Heart right ventricle (tissue), 16 donors: ENCODE measurements at regions not wholly inside any gene's neighbourhood (a gene's known extent, or its start where the extent isn't known, plus 50 kb on each side); places are given as distances from the start of the nearest gene placed in this dataset.
"Not testable (repeated sequence)": the region's sequence is repeated elsewhere in the genome, so short reads cannot be mapped to it uniquely, and the experiment has no call there.

ENCODE experiments used
- ATAC-seq, 8 donors: fragments of 200-7000 bp; cut with Tn5 transposase; one replicate each; pipeline ENCODE4 v1.9.1; 2020; ENCODE audit warnings: mild to moderate bottlenecking in 8 of 8, moderate library complexity in 8 of 8, moderate number of reproducible peaks in 1 of 8
- DNase-seq, 2 donors: peaks; one replicate each; pipeline ENCODE4 v3.0.0-alpha.2; 2020
- H3K27ac ChIP-seq, 10 donors: fragments of 200-600 bp; sonication (generic) in 2 of 10; one replicate each; pipeline versions ENCODE4 v1.5.0 to v1.8.0; 2020 to 2022; ENCODE audit warnings: mild to moderate bottlenecking in 3 of 10
- H3K27me3 ChIP-seq, 7 donors: fragments of 200-600 bp; one replicate each; pipeline ENCODE4 v1.8.0; 2021 to 2022; ENCODE audit warnings: mild to moderate bottlenecking in 2 of 7
- H3K36me3 ChIP-seq, 9 donors: fragments of 200-600 bp; sonication (generic) in 1 of 9; one replicate each; pipeline versions ENCODE4 v1.5.0 to v1.8.0; 2020 to 2022; ENCODE audit warnings: mild to moderate bottlenecking in 2 of 9
- H3K4me1 ChIP-seq, 9 donors: fragments of 200-600 bp; sonication (generic) in 1 of 9; one replicate each; pipeline versions ENCODE4 v1.5.0 to v1.8.0; 2020 to 2022; ENCODE audit warnings: mild to moderate bottlenecking in 4 of 9
- H3K4me3 ChIP-seq, 10 donors: fragments of 200-600 bp; sonication (generic) in 2 of 10; one replicate each; pipeline versions ENCODE4 v1.5.0 to v1.8.0; 2020 to 2022; ENCODE audit warnings: mild to moderate bottlenecking in 7 of 10, moderate library complexity in 2 of 10
- H3K9me3 ChIP-seq, 11 donors: fragments of 200-600 bp in 10 of 11; sonication (generic) in 2 of 11; one replicate each; pipeline versions ENCODE4 v1.5.0 to v1.8.0; 2013 to 2022; ENCODE audit warnings: mild to moderate bottlenecking in 2 of 11, control low read depth in 1 of 11, moderate library complexity in 1 of 11
- WGBS, 2 donors: extraction: QIAGEN DNeasy Blood & Tissue Kit; methylation state at CpG; one replicate each; pipeline ENCODE4 v1.1.7; 2013; ENCODE audit warnings: inconsistent platforms in 1 of 2; 5-methylcytosine and 5-hydroxymethylcytosine counted together
- intact Hi-C, 10 donors: fragments of 100-400 bp; cut with DNase I; formaldehyde crosslinking; loops; one replicate each; pipeline versions ENCODE4 v1.11.1 to v1.14.2; 2022
- TF ChIP-seq, protein P1 (sequence below), 9 donors: fragments of 200-600 bp; sonication (generic) in 2 of 9; IDR thresholded peaks; one replicate each; pipeline versions ENCODE4 v1.5.0 to v1.8.0; 2021 to 2022; ENCODE audit warnings: antibody characterized with exemption in 9 of 9, mild to moderate bottlenecking in 5 of 9, moderate library complexity in 1 of 9
- donor health status: Arrhythmogenic right ventricular cardiomyopathy.
- donor health status: ischemic (EF 13 %, LVEDD 7.1; RV severe dilation, severe dysfunction).
- donor health status: healthy with polysubstance abuse.
- donor health status: DM: no; HTN: yes; CAD: no.
- donor health status: DM: no; HTN: no; CAD: no.
- donor health status: ischemic (EF 25% LVEDD 6.9; RV normal size, moderate dysfunction).
- donor health status: ischemic (EF 25% LVEDD 5.7; RV mildly dilated, moderate dysfunction).
- donor health status: healthy.
- donor health status: DM: yes; HTN: yes; CAD: no.
- donor health status: Ischemic cardiomyopathy.
- donor health status: ischemic (EF 35%, LVEDD 5.7; RV mildly dilated, moderate dysfunction).
- donor health status: nonischemic (EF 11% LVEDD 7.7; RV severe dilation, severe dysfunction).
- donor health status: DM: yes; HTN: yes; CAD: no.
- donor health status: PGD.
- donor health status: ischemic (EF 29% LVEDD 5.4; RV normal size, mild dysfunction).
- donor health status: nonischemic (EF 23%, LVEDD 6.1; RV moderate dilation, normal function).

DNA sequence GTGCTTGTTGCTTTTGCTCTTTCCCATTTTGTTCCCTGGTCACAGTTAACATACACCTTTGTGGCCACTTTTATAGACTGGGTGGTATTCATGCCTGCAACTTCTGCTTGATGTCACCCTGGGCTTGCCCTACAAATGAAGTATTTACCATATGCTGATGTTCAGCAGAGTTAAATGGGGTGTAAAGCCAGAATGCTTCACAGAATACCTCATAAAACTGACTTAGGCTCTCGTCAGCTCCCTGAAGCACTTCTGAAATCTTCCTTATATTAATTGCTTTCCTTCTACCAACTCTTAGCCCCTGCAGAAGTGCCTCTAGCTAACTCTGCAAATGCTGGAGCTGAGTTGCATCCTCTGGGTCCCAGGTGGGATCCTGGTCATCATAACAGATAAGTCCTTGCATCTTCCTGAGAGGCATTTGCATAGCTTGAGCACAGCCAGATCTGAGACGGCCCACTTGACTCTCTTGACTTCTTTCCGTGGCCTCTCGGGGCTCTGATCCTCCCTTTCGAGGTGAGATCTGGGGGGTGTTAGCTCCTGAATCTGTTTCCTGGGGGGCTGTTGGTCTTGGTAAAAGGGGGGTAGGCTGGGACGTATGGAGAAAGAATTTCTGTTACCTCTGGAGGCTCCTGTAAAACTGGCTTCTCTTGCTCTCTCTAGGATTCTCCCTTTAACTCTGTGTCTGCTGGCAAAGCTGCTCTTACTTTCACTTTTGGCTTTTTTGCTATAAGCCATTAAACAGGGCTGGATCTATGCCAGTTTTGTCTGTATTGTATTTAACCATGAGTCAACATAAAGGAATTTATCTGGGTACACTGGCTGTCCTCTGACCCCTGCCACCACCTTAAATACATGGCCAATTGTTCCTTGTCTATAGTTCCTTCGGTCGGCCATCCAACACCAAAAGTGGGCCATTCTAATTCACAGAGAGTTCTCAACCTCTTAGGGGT, 223.0 kb upstream of the SYNCRIP start:
- no peaks in the 10 kb centered on the region for H3K9me3 ChIP-seq
- no peaks in the 10 kb centered on the region for H3K36me3 ChIP-seq
- H3K4me3 ChIP-seq: peak overlapping the region in 9 of 10 donors; percentile 20 to 52 (median 44)
- peak in 4 of 8 donors; percentile 25 to 64 (median 48) for ATAC-seq
- H3K27me3 ChIP-seq: no peaks in the 10 kb centered on the region
- H3K27ac ChIP-seq: peak overlapping the region in 3 of 10 donors; percentile 12 to 44 (median 25)
- 15 to 16% methylated on average over 8 of the region's 8 CpGs for WGBS, 2 donors
- TF ChIP-seq, protein P1, sequence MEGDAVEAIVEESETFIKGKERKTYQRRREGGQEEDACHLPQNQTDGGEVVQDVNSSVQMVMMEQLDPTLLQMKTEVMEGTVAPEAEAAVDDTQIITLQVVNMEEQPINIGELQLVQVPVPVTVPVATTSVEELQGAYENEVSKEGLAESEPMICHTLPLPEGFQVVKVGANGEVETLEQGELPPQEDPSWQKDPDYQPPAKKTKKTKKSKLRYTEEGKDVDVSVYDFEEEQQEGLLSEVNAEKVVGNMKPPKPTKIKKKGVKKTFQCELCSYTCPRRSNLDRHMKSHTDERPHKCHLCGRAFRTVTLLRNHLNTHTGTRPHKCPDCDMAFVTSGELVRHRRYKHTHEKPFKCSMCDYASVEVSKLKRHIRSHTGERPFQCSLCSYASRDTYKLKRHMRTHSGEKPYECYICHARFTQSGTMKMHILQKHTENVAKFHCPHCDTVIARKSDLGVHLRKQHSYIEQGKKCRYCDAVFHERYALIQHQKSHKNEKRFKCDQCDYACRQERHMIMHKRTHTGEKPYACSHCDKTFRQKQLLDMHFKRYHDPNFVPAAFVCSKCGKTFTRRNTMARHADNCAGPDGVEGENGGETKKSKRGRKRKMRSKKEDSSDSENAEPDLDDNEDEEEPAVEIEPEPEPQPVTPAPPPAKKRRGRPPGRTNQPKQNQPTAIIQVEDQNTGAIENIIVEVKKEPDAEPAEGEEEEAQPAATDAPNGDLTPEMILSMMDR (IDR thresholded peaks at IDR 0.05): no peak
- DNase-seq: no peak
- intact Hi-C loops: no loop called here
- peaks cover 3 to 25% (median 11%) of the 10 kb centered on the region in 9 donors for H3K4me1 ChIP-seq

DNA sequence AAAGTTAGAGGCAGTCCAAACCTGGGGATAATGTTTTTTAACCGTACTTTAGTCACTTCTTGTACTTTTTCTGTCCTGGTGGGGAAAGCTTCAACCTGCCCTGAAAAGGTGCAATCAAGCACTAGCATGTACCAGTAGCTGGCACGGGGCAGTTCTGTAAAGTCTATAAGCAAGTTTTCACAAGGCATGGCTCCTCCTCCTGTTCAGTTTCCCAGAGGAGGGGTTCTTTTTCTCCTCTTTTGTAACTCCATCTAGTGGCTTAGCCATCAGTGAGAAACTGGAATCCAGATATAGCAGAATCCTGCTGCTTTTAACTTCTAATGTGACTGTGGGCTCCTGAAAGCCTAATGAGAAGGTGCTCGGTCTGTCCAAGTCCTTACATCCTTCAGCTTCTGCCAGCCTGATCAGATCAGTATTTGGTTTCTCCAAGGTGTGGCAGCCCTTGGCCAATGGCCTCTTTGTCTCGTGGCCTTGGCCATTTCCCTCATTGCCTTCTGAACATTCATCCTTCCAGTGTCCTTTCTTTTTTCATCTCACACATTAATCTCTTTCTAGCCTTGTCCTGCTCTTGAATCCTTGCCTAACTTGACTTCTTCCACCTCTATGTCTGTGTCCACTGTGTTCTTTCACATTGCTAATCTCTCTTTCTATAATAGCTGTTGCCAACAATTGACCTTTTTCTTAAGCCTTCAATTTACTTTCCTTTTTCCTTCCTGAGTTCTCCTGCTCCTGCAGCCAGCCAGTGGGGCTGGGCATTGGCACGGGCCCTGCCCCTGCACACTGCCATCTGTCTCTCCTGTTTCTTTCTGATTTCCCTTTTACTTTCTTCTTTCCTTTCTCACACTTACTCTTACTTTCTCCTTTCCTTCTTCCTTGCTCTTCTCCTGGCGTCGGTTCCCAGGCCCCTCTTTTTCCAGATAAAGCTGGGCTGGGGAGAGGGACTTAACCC, 222.0 kb upstream of the SYNCRIP start:
- WGBS, 2 donors: 38 to 46% methylated on average over 7 of the region's 7 CpGs
- Histone ChIP-seq H3K4me1 (peaks cover 3 to 25% (median 11%) of the 10 kb centered on the region in 9 donors), H3K4me3 (peak overlapping the region in 3 of 10 donors; percentile 45 to 52 (median 48)), H3K9me3 (no peaks in the 10 kb centered on the region), H3K27ac (peak overlapping the region in 2 of 10 donors; percentile 12 to 25), H3K36me3 (no peaks in the 10 kb centered on the region), H3K27me3 (no peaks in the 10 kb centered on the region)
- DNase-seq (no peak), ATAC-seq (peak in 5 of 8 donors; percentile 38 to 67 (median 51))
- intact Hi-C loops: no loop called here
- TF ChIP-seq, protein P1 (IDR thresholded peaks at IDR 0.05): no peak

DNA sequence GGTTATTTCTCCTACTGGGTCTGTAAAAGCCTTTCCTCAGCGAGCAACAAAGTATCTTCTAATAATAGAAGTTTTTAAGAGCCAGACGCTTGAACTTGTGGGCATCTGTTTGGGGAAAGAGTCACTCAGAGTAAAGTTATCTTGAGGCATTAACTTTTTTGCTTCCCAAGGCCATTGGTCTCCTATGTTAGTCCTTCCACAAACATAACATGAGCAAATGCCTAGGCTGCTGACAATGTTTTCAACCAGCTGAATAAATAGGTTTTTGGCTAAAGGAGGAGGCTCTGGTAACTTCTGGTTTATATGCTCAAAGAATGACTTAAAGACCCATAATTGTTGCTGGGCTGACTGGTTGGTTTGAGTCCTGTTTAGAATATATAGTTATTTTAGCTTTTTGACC, 213.5 kb upstream of the SYNCRIP start:
- Histone ChIP-seq H3K9me3 (peaks cover 0 to 5% (median 0%) of the 10 kb centered on the region in 11 donors), H3K36me3 (no peaks in the 10 kb centered on the region), H3K27me3 (no peaks in the 10 kb centered on the region), H3K4me1 (peaks cover 0 to 8% (median 0%) of the 10 kb centered on the region in 9 donors), H3K4me3 (no peak overlapping the region), H3K27ac (no peak overlapping the region)
- TF ChIP-seq, protein P1 (IDR thresholded peaks at IDR 0.05): no peak
- no peak for DNase-seq
- intact Hi-C loops: no loop called here
- WGBS, 2 donors: 23 to 33% methylated on average over 2 of the region's 2 CpGs
- no peak for ATAC-seq

DNA sequence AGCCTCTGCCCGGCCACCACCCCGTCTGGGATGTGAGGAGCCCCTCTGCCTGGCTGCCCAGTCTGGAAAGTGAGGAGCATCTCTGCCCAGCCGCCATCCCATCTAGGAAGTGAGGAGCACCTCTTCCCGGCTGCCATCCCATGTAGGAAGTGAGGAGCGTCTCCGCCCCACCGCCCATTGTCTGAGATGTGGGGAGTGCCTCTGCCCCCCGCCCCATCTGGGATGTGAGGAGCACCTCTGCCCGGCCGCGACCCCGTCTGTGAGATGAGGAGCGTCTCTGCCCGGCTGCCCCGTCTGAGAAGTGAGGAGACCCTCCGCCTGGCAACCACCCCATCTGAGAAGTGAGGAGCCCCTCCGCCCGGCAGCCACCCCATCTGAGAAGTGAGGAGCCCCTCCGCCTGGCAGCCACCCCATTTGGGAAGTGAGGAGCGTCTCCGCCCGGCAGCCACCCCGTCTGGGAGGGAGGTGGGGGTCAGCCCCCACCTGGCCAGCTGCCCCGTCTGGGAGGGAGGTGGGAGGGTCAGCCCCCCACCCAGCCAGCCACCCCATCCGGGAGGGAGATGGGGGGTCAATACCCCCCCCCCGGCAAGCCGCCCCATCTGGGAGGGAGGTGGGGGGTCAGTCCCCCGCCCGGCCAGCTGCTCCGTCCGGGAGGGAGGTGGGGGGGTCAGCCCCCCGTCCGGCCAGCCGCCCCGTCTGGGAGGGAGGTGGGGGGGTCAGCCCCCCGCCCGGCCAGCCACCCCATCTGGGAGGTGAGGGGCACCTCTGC, 195.8 kb upstream of the SYNCRIP start:
- H3K4me1 ChIP-seq, ATAC-seq, H3K27me3 ChIP-seq, H3K4me3 ChIP-seq, H3K36me3 ChIP-seq, H3K27ac ChIP-seq, intact Hi-C loops, DNase-seq: not testable (repeated sequence)
- WGBS, 2 donors: 95 to 98% methylated on average over 20 to 34 of the region's 37 CpGs
- peaks cover 0 to 22% (median 0%) of the 10 kb centered on the region in 11 donors for H3K9me3 ChIP-seq
